HCT116 (cell line): ENCODE measurements at regions not wholly inside any gene's neighbourhood (a gene's known extent, or its start where the extent isn't known, plus 50 kb on each side); places are given as distances from the start of the nearest gene placed in this dataset.

Source experiments
- ATAC-seq: fragments of 200-7000 bp; cut with Tn5 transposase; 2 replicates; pipeline ENCODE4 v1.9.1; 2020; ENCODE audit warnings: mild to moderate bottlenecking, moderate library complexity
- BruUV-seq: library from RNA; stranded (reverse); fragments of 400-500 nt; replicated peaks from 2 replicates; lab custom pipeline; 2021; lab: Mats Ljungman, UMichigan
- CTCF ChIA-PET: fragments of 300-600 bp; sonication (Branson Sonifier 250); formaldehyde crosslinking; loops from one replicate; lab custom pipeline; 2021; ENCODE audit warnings: antibody characterized with exemption; lab: Charles Lee
- POLR2A ChIA-PET: fragments of 300-600, 350-600 bp; sonication (Branson Sonifier 250); formaldehyde crosslinking; loops from one replicate; lab custom pipeline; 2021; ENCODE audit warnings: antibody characterized with exemption; lab: Charles Lee
- RAD21 ChIA-PET, 2 experiments: fragments of 300-600 bp; sonication (Branson Sonifier 250); formaldehyde crosslinking; loops; one replicate each; lab custom pipeline; 2023; ENCODE audit warnings: low total read pairs in 2 of 2; ENCODE audit not compliant: uncharacterized antibody in 2 of 2, unreplicated experiment in 2 of 2, low non-redundant PET in 1 of 2; lab: Charles Lee
- DNase-seq: peaks from one replicate; pipeline ENCODE4 v3.0.0-alpha.2; 2010; ENCODE audit warnings: low read depth, low spot score
- H2AFZ ChIP-seq: fragments of 200-600 bp; shearing (Covaris generic), sonication (generic); 2 replicates; pipeline ENCODE4 v1.6.1; 2017; ENCODE audit warnings: low read depth, mixed run types, mixed read lengths, antibody characterized with exemption, low read length; ENCODE audit not compliant: poor library complexity, severe bottlenecking
- H3K27ac ChIP-seq: 2 replicates; pipeline ENCODE4 v1.5.1; 2012; ENCODE audit warnings: low read depth, low read length
- H3K27me3 ChIP-seq: fragments of 200-600 bp; sonication (generic); 2 replicates; pipeline ENCODE4 v1.6.1; 2016; ENCODE audit warnings: mixed run types, low read length, mixed read lengths; ENCODE audit not compliant: insufficient read depth
- H3K36me3 ChIP-seq, 2 experiments: fragments of 200-500 bp in 1 of 2; fragments of 200-600 bp in 1 of 2; sonication (Bioruptor generic) in 1 of 2; sonication (generic) in 1 of 2; 2 replicates each; pipeline versions ENCODE4 v1.5.1 to v1.6.1; 2014 to 2016; ENCODE audit warnings: low read length in 2 of 2, inconsistent platforms in 1 of 2, mixed read lengths in 1 of 2, mixed run types in 1 of 2; ENCODE audit not compliant: insufficient read depth in 2 of 2, control insufficient read depth in 1 of 2
- H3K4me1 ChIP-seq, 2 experiments: fragments of 200-600 bp in 1 of 2; sonication (generic) in 1 of 2; 2 replicates each; pipeline versions ENCODE4 v1.5.1 to v1.6.1; 2012 to 2017; ENCODE audit warnings: low read length in 2 of 2, inconsistent platforms in 1 of 2, mild to moderate bottlenecking in 1 of 2, mixed read lengths in 1 of 2, mixed run types in 1 of 2, moderate library complexity in 1 of 2; ENCODE audit not compliant: insufficient read depth in 2 of 2, control insufficient read depth in 1 of 2
- H3K4me2 ChIP-seq: fragments of 200-600 bp; sonication (generic); 2 replicates; pipeline ENCODE4 v1.6.1; 2017; ENCODE audit warnings: mixed run types, low read length, mixed read lengths
- H3K4me3 ChIP-seq, 2 experiments: fragments of 200-600 bp in 1 of 2; sonication (generic) in 1 of 2; replicated peaks in 1 of 2; 2 replicates each; pipeline ENCODE4 v1.5.1; 2011 to 2016; ENCODE audit warnings: low read length in 2 of 2, control low read depth in 1 of 2, low read depth in 1 of 2, mild to moderate bottlenecking in 1 of 2, mixed read lengths in 1 of 2, mixed run types in 1 of 2
- H3K79me2 ChIP-seq: fragments of 200-600 bp; sonication (generic); 2 replicates; pipeline ENCODE4 v1.6.1; 2017; ENCODE audit warnings: mild to moderate bottlenecking, mixed run types, low read length, moderate library complexity, mixed read lengths; ENCODE audit not compliant: insufficient read depth
- H3K9ac ChIP-seq: fragments of 200-600 bp; sonication (generic); 2 replicates; pipeline ENCODE4 v1.6.1; 2016; ENCODE audit warnings: low read length, mixed read lengths
- H3K9me2 ChIP-seq: fragments of 200-600 bp; sonication (generic), shearing (Covaris generic); 2 replicates; pipeline ENCODE4 v1.6.1; 2017; ENCODE audit warnings: mixed run types, mild to moderate bottlenecking, moderate library complexity; ENCODE audit not compliant: insufficient read depth
- H3K9me3 ChIP-seq, 2 experiments: fragments of 200-500 bp in 1 of 2; fragments of 200-600 bp in 1 of 2; sonication (Bioruptor generic) in 1 of 2; sonication (generic) in 1 of 2; 2 replicates each; pipeline ENCODE4 v1.6.1; 2014 to 2017; ENCODE audit warnings: low read length in 2 of 2, mixed read lengths in 2 of 2, inconsistent platforms in 1 of 2, low read depth in 1 of 2, mild to moderate bottlenecking in 1 of 2, mixed run types in 1 of 2, moderate library complexity in 1 of 2; ENCODE audit not compliant: control insufficient read depth in 1 of 2, insufficient read depth in 1 of 2
- H4K20me1 ChIP-seq: fragments of 200-600 bp; sonication (generic), shearing (Covaris generic); 2 replicates; pipeline ENCODE4 v1.6.1; 2017; ENCODE audit warnings: mixed run types, mild to moderate bottlenecking, moderate library complexity; ENCODE audit not compliant: insufficient read depth
- CBX3 ChIP-seq: IDR thresholded peaks from 2 replicates; pipeline ENCODE4 v1.6.1; 2012; ENCODE audit warnings: low read depth
- EGR1 ChIP-seq: IDR thresholded peaks from 2 replicates; pipeline ENCODE4 v1.6.1; 2012; ENCODE audit warnings: low read depth
- EZH2 ChIP-seq: fragments of 200-600 bp; sonication (generic); IDR thresholded peaks from 2 replicates; pipeline ENCODE4 v1.6.1; 2017; ENCODE audit warnings: antibody characterized with exemption, mixed run types
- EZH2phosphoT487 ChIP-seq: fragments of 200-600 bp; IDR thresholded peaks from 2 replicates; pipeline ENCODE4 v1.6.1; 2018; ENCODE audit warnings: antibody characterized with exemption, borderline replicate concordance
- JUND ChIP-seq: IDR thresholded peaks from 2 replicates; pipeline ENCODE4 v1.6.1; 2012
- POLR2A ChIP-seq: IDR thresholded peaks from 2 replicates; pipeline ENCODE4 v1.7.0; 2011; ENCODE audit warnings: borderline replicate concordance; ENCODE audit not compliant: insufficient read depth, insufficient read length; ENCODE audit errors: extremely low read depth
- REST ChIP-seq: IDR thresholded peaks from 2 replicates; pipeline ENCODE4 v1.6.1; 2012; ENCODE audit warnings: low read depth
- SP1 ChIP-seq: IDR thresholded peaks from 2 replicates; pipeline ENCODE4 v1.6.1; 2012; ENCODE audit warnings: low read depth
- SRF ChIP-seq: IDR thresholded peaks from 2 replicates; pipeline ENCODE4 v1.6.1; 2012; ENCODE audit warnings: low read depth
- TCF7L2 ChIP-seq: IDR thresholded peaks from 2 replicates; pipeline ENCODE4 v1.7.0; 2011; ENCODE audit warnings: borderline replicate concordance, inconsistent platforms; ENCODE audit not compliant: insufficient read depth, insufficient read length; ENCODE audit errors: extremely low read depth
- ZBTB33 ChIP-seq: IDR thresholded peaks from 2 replicates; pipeline ENCODE4 v1.6.1; 2011; ENCODE audit warnings: mild to moderate bottlenecking, low read length, moderate library complexity; ENCODE audit not compliant: insufficient replicate concordance; ENCODE audit errors: extremely low read depth
- ZFX ChIP-seq: fragments of 450-650 bp; IDR thresholded peaks from 2 replicates; pipeline ENCODE4 v1.6.1; 2017
- ZNF274 ChIP-seq: fragments of 200-500 bp; sonication (Bioruptor generic); IDR thresholded peaks from 2 replicates; pipeline ENCODE4 v1.6.1; 2014; ENCODE audit warnings: mild to moderate bottlenecking, low read depth, low read length, inconsistent platforms
- intact Hi-C: fragments of 100-400 bp; cut with micrococcal nuclease; formaldehyde crosslinking; loops from 2 replicates; pipeline ENCODE4 v1.10.0; 2022

- no peak for DNase-seq
- H2AFZ ChIP-seq = no peak overlapping the region
- no peak overlapping the region for H3K27ac ChIP-seq
- ChIA-PET RAD21 (no interaction called here), POLR2A (no interaction called here)
- no peaks in the 10 kb centered on the region for H3K79me2 ChIP-seq
- no TSS peak for BruUV-seq
- H3K27me3 ChIP-seq = 0 out of 2 replicates have a peak, but pooled peaks cover 5% of the 10 kb centered on the region
- H3K36me3 ChIP-seq = no peaks in the 10 kb centered on the region
- peaks cover 6 to 9% of the 10 kb centered on the region in 2 experiments; a peak in 2 of 4 replicates for H3K9me3 ChIP-seq
- no peak overlapping the region for H3K9ac ChIP-seq
- no peak overlapping the region for H3K4me3 ChIP-seq
- H3K4me1 ChIP-seq = no peaks in the 10 kb centered on the region
- H4K20me1 ChIP-seq = no peaks in the 10 kb centered on the region
- no peaks in the 10 kb centered on the region for H3K9me2 ChIP-seq
- TF ChIP-seq SP1 = no peak
- TF ChIP-seq EZH2phosphoT487 = no peak
- TF ChIP-seq ZNF274 = no peak
- no peak for TF ChIP-seq CBX3
- no peak for TF ChIP-seq JUND
- no peak for TF ChIP-seq TCF7L2
- TF ChIP-seq, all 23 proteins: peak for 0
- no peak overlapping the region for H3K4me2 ChIP-seq
- CTCF ChIA-PET = no interaction called here
- intact Hi-C loops = no loop called here
- ATAC-seq = no peak
Observed at GRCh38 chr10:111491154-111491553, 414.3 kb downstream of the ADRA2A start.

- Histone ChIP-seq H3K9me3 (peaks cover 6% of the 10 kb centered on the region in 2 experiments; a peak in 2 of 4 replicates), H2AFZ (no peak overlapping the region), H3K4me2 (no peak overlapping the region), H3K36me3 (no peaks in the 10 kb centered on the region), H3K27ac (no peak overlapping the region), H3K9me2 (no peaks in the 10 kb centered on the region), H4K20me1 (no peaks in the 10 kb centered on the region), H3K4me1 (no peaks in the 10 kb centered on the region), H3K27me3 (peaks cover 5% of the 10 kb centered on the region; the same call in 1 of the 2 replicates), H3K79me2 (no peaks in the 10 kb centered on the region), H3K9ac (no peak overlapping the region), H3K4me3 (no peak overlapping the region)
- POLR2A ChIA-PET = no interaction called here
- CTCF ChIA-PET = no interaction called here
- no peak for TF ChIP-seq JUND
- TF ChIP-seq EGR1 = no peak
- no peak for TF ChIP-seq SRF
- TF ChIP-seq ZFX = no peak
- TF ChIP-seq EZH2phosphoT487 = no peak
- no peak for TF ChIP-seq ZBTB33
- TF ChIP-seq POLR2A = no peak
- no peak for TF ChIP-seq ZNF274
- no peak for TF ChIP-seq REST
- no peak for TF ChIP-seq EZH2
- RAD21 ChIA-PET = no interaction called here
- no peak for DNase-seq
- no TSS peak for BruUV-seq
- intact Hi-C loops = no loop called here
- ATAC-seq = no peak
Observed at GRCh38 chr10:111493024-111493625, 416.3 kb downstream of the ADRA2A start.
